B cell (primary cell): ENCODE measurements at regions not wholly inside any gene's neighbourhood (a gene's known extent, or its start where the extent isn't known, plus 50 kb on each side); places are given as distances from the start of the nearest gene placed in this dataset.

Experiments used
- ATAC-seq: fragments of 200-7000 bp; cut with Tn5 transposase; one replicate; pipeline ENCODE4 v1.10.0; 2021; ENCODE audit warnings: low read depth, mild to moderate bottlenecking, moderate number of reproducible peaks, moderate library complexity
- CTCF ChIA-PET: fragments of 350-600 bp; sonication (Branson Sonifier 250); formaldehyde crosslinking; loops from one replicate; lab custom pipeline; 2021; ENCODE audit warnings: antibody characterized with exemption, inconsistent platforms; lab: Charles Lee
- POLR2A ChIA-PET: fragments of 350-600 bp; sonication (Branson Sonifier 250); formaldehyde crosslinking; loops from one replicate; lab custom pipeline; 2021; ENCODE audit warnings: antibody characterized with exemption; lab: Charles Lee
- DNase-seq: peaks from one replicate; pipeline ENCODE4 v3.0.0; 2013
- H2AFZ ChIP-seq: 2 replicates; pipeline ENCODE4 v1.6.1; 2012; ENCODE audit warnings: mild to moderate bottlenecking, low read depth, low read length; ENCODE audit not compliant: insufficient read depth, poor library complexity, severe bottlenecking
- H3K27ac ChIP-seq, 2 donors: 1 replicate in 1 of 2; 2 replicates in 1 of 2; pipeline ENCODE4 v1.5.1; 2012 to 2013; ENCODE audit warnings: low read length in 2 of 2, mild to moderate bottlenecking in 2 of 2, moderate library complexity in 1 of 2
- H3K27me3 ChIP-seq, 4 experiments: fragments of 200-600 bp in 1 of 4; sonication (generic) in 1 of 4; replicated peaks in 1 of 4; 1 replicate in 2 of 4; 2 replicates in 2 of 4; pipeline versions ENCODE4 v1.6.1 to v1.7.0; 2013 to 2016; ENCODE audit warnings: low read length in 3 of 4, mild to moderate bottlenecking in 2 of 4, mixed read lengths in 1 of 4, moderate library complexity in 1 of 4; ENCODE audit not compliant: insufficient read depth in 4 of 4, control insufficient read depth in 3 of 4; ENCODE audit errors: control extremely low read depth in 1 of 4
- H3K36me3 ChIP-seq, 2 experiments: replicated peaks in 1 of 2; 1 replicate in 1 of 2; 2 replicates in 1 of 2; pipeline versions ENCODE4 v1.6.1 to v1.7.1; 2013; ENCODE audit warnings: low read length in 1 of 2; ENCODE audit not compliant: insufficient read depth in 2 of 2, control insufficient read depth in 1 of 2; ENCODE audit errors: control extremely low read depth in 1 of 2, extremely low read depth in 1 of 2
- H3K4me1 ChIP-seq, 2 donors: fragments of 200-600 bp in 1 of 2; sonication (generic) in 1 of 2; 1 replicate in 1 of 2; 2 replicates in 1 of 2; pipeline versions ENCODE4 v1.5.1 to v1.6.1; 2013 to 2017; ENCODE audit warnings: low read length in 2 of 2; ENCODE audit not compliant: control insufficient read depth in 2 of 2, insufficient read depth in 2 of 2
- H3K4me2 ChIP-seq: replicated peaks from 2 replicates; pipeline ENCODE3; 2012; ENCODE audit warnings: mild to moderate bottlenecking, low read depth, low read length; ENCODE audit not compliant: poor library complexity, severe bottlenecking
- H3K4me3 ChIP-seq, 5 experiments: fragments of 200-600 bp in 1 of 5; sonication (generic) in 1 of 5; 1 replicate in 3 of 5; 2 replicates in 2 of 5; pipeline versions ENCODE4 v1.5.1 to v1.7.0; 2011 to 2016; ENCODE audit warnings: low read length in 4 of 5, mild to moderate bottlenecking in 4 of 5, low read depth in 2 of 5, control low read depth in 1 of 5, moderate library complexity in 1 of 5; ENCODE audit not compliant: insufficient read depth in 1 of 5; ENCODE audit errors: control extremely low read depth in 1 of 5, extremely low read depth in 1 of 5
- H3K79me2 ChIP-seq: fragments of 200-600 bp; sonication (generic); one replicate; pipeline ENCODE4 v1.6.0; 2016; ENCODE audit warnings: low read length; ENCODE audit not compliant: control insufficient read depth, insufficient read depth
- H3K9ac ChIP-seq: fragments of 200-600 bp; sonication (generic); 2 replicates; pipeline ENCODE4 v1.6.1; 2017; ENCODE audit warnings: mild to moderate bottlenecking, low read length, moderate library complexity
- H3K9me3 ChIP-seq, 3 donors: one replicate each; pipeline versions ENCODE4 v1.6.1 to v1.7.1; 2013; ENCODE audit warnings: low read length in 2 of 3; ENCODE audit not compliant: control insufficient read depth in 2 of 3, insufficient read depth in 1 of 3; ENCODE audit errors: control extremely low read depth in 1 of 3
- H4K20me1 ChIP-seq: 2 replicates; pipeline ENCODE4 v1.6.0; 2012; ENCODE audit warnings: mild to moderate bottlenecking, low read length; ENCODE audit not compliant: insufficient read depth, control insufficient read depth, poor library complexity, severe bottlenecking
- H3K27ac Mint-ChIP-seq: one replicate; pipeline ENCODE4 v1.8.0; 2021; ENCODE audit warnings: mixed read lengths
- H3K27me3 Mint-ChIP-seq: one replicate; pipeline ENCODE4 v1.8.0; 2021; ENCODE audit warnings: mixed read lengths
- H3K4me1 Mint-ChIP-seq: one replicate; pipeline ENCODE4 v1.8.0; 2021; ENCODE audit warnings: mixed read lengths
- H3K4me3 Mint-ChIP-seq: one replicate; pipeline ENCODE4 v1.8.0; 2021; ENCODE audit warnings: mixed read lengths
- H3K9me3 Mint-ChIP-seq: one replicate; pipeline ENCODE4 v1.8.0; 2022; ENCODE audit warnings: mixed read lengths; ENCODE audit not compliant: insufficient read depth
- EZH2 ChIP-seq: IDR thresholded peaks from 2 replicates; pipeline ENCODE4 v1.6.1; 2012; ENCODE audit warnings: borderline replicate concordance, low read depth, mild to moderate bottlenecking, moderate library complexity, low read length; ENCODE audit not compliant: insufficient read depth, poor library complexity, severe bottlenecking
- WGBS: methylation state at CpG from one replicate; pipeline ENCODE4 v1.1.5; 2013; ENCODE audit warnings: missing lambda C conversion rate; ENCODE audit not compliant: insufficient coverage; 5-methylcytosine and 5-hydroxymethylcytosine counted together
- intact Hi-C: fragments of 100-400 bp; cut with micrococcal nuclease; formaldehyde crosslinking; loops from one replicate; pipeline ENCODE4 v1.10.0; 2022
- TF ChIP-seq, protein P1 (sequence below): fragments of 200-600 bp; IDR thresholded peaks from one replicate; pipeline ENCODE4 v1.8.0; 2022; ENCODE audit warnings: antibody characterized with exemption, mild to moderate bottlenecking

GRCh38 chr13:68410007-68410406 is 1179.9 kb upstream of the PCDH9 start:
- no peak overlapping the region for H3K4me3 Mint-ChIP-seq

DNA sequence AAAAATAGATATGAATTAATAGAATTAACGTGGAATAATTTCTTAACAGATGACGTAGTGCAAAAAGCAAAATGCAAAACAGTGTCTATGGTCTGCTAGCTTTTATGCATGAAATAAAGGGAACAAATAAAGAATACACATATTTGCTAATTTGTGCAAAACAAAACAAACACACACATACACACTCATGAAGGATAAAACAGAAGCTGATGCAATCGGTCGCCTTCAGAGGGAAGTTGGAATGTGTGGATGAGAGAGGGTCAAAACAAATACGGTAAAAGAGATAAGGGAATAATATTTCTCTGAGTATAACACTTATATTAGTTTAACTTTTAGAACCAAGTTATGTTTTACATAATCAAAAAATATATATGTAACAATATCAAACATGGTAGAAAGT is 1160.9 kb upstream of the PCDH9 start:
- Histone ChIP-seq H3K9me3 (no peaks in the 10 kb centered on the region), H3K4me3 (no peak overlapping the region), H3K9ac (no peak overlapping the region), H4K20me1 (no peaks in the 10 kb centered on the region), H3K4me2 (no peak overlapping the region), H3K79me2 (no peaks in the 10 kb centered on the region), H3K27me3 (no peaks in the 10 kb centered on the region), H3K36me3 (no peaks in the 10 kb centered on the region), H2AFZ (no peak overlapping the region), H3K4me1 (no peaks in the 10 kb centered on the region), H3K27ac (no peak overlapping the region)
- H3K27me3 Mint-ChIP-seq, result no peaks in the 10 kb centered on the region
- H3K27ac Mint-ChIP-seq, result no peak overlapping the region
- no CpG with 5 or more reads among the region's 5 CpGs for WGBS
- CTCF ChIA-PET, result no interaction called here
- ATAC-seq (no peak), DNase-seq (no peak)
- TF ChIP-seq, protein P1, sequence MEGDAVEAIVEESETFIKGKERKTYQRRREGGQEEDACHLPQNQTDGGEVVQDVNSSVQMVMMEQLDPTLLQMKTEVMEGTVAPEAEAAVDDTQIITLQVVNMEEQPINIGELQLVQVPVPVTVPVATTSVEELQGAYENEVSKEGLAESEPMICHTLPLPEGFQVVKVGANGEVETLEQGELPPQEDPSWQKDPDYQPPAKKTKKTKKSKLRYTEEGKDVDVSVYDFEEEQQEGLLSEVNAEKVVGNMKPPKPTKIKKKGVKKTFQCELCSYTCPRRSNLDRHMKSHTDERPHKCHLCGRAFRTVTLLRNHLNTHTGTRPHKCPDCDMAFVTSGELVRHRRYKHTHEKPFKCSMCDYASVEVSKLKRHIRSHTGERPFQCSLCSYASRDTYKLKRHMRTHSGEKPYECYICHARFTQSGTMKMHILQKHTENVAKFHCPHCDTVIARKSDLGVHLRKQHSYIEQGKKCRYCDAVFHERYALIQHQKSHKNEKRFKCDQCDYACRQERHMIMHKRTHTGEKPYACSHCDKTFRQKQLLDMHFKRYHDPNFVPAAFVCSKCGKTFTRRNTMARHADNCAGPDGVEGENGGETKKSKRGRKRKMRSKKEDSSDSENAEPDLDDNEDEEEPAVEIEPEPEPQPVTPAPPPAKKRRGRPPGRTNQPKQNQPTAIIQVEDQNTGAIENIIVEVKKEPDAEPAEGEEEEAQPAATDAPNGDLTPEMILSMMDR, result no peak
- no peak for TF ChIP-seq EZH2
- intact Hi-C loops, result no loop called here
- POLR2A ChIA-PET, result no interaction called here
- H3K4me3 Mint-ChIP-seq, result no peak overlapping the region
- no peaks in the 10 kb centered on the region for H3K9me3 Mint-ChIP-seq
- H3K4me1 Mint-ChIP-seq, result no peaks in the 10 kb centered on the region

More at GRCh38 chr13:68410007-68410406, 1179.9 kb upstream of the PCDH9 start:
- Histone ChIP-seq H4K20me1 (no peaks in the 10 kb centered on the region), H3K79me2 (no peaks in the 10 kb centered on the region), H3K4me3 (no peak overlapping the region), H3K27me3 (no peaks in the 10 kb centered on the region), H3K27ac (no peak overlapping the region), H2AFZ (no peak overlapping the region), H3K36me3 (no peaks in the 10 kb centered on the region), H3K9me3 (peaks cover 0 to 8% (median 0%) of the 10 kb centered on the region in 3 donors), H3K4me1 (no peaks in the 10 kb centered on the region), H3K4me2 (no peak overlapping the region), H3K9ac (no peak overlapping the region)
- Mint-ChIP-seq H3K27ac (no peak overlapping the region), H3K27me3 (no peaks in the 10 kb centered on the region), H3K9me3 (peaks cover 9% of the 10 kb centered on the region), H3K4me1 (no peaks in the 10 kb centered on the region)
- TF ChIP-seq, protein P1, result no peak
- no peak for TF ChIP-seq EZH2
- no peak for ATAC-seq
- ChIA-PET CTCF (no interaction called here), POLR2A (no interaction called here)
- no CpG with 5 or more reads among the region's 1 CpG for WGBS
- no peak for DNase-seq
- intact Hi-C loops, result no loop called here
